Colonic mucosa (tissue), 4 donors: ENCODE measurements at regions not wholly inside any gene's neighbourhood (a gene's known extent, or its start where the extent isn't known, plus 50 kb on each side); places are given as distances from the start of the nearest gene placed in this dataset.

Experiments
- DNase-seq: peaks from one replicate; pipeline ENCODE4 v3.0.0-alpha.2; 2020
- H3K27ac ChIP-seq: fragments of 200-600 bp; one replicate; pipeline ENCODE4 v1.8.0; 2021
- H3K27me3 ChIP-seq: fragments of 200-600 bp; one replicate; pipeline ENCODE4 v1.8.0; 2021
- H3K36me3 ChIP-seq: fragments of 200-600 bp; one replicate; pipeline ENCODE4 v1.8.0; 2021
- H3K4me1 ChIP-seq: fragments of 200-600 bp; one replicate; pipeline ENCODE4 v1.8.0; 2021; ENCODE audit warnings: mild to moderate bottlenecking
- H3K4me3 ChIP-seq: fragments of 200-600 bp; one replicate; pipeline ENCODE4 v1.8.0; 2021
- H3K9ac ChIP-seq, 2 donors: one replicate each; pipeline ENCODE4 v1.7.0; 2013; ENCODE audit warnings: control low read depth in 2 of 2, low read depth in 2 of 2, low read length in 2 of 2
- H3K9me3 ChIP-seq: fragments of 200-600 bp; one replicate; pipeline ENCODE4 v1.8.0; 2021
- intact Hi-C: fragments of 100-400 bp; cut with DNase I; formaldehyde crosslinking; loops from one replicate; pipeline ENCODE4 v1.14.1; 2022
- TF ChIP-seq, protein P1 (sequence below): fragments of 200-600 bp; IDR thresholded peaks from one replicate; pipeline ENCODE4 v1.8.0; 2022; ENCODE audit warnings: antibody characterized with exemption, mild to moderate bottlenecking
- donor health status: healthy.
- donor health status: DM: no; HTN: no; CAD: no.
- donor health status: DM: no; HTN: no; CAD: no.

GRCh38 chr4:28386776-28387175, 1526.1 kb downstream of the STIM2 start:
- no peaks in the 10 kb centered on the region for H3K27me3 ChIP-seq
- H3K36me3 ChIP-seq: no peaks in the 10 kb centered on the region
- H3K9ac ChIP-seq: no peak overlapping the region
- intact Hi-C loops: no loop called here
- no peaks in the 10 kb centered on the region for H3K4me1 ChIP-seq
- DNase-seq: no peak
- H3K9me3 ChIP-seq: no peaks in the 10 kb centered on the region
- TF ChIP-seq, protein P1, sequence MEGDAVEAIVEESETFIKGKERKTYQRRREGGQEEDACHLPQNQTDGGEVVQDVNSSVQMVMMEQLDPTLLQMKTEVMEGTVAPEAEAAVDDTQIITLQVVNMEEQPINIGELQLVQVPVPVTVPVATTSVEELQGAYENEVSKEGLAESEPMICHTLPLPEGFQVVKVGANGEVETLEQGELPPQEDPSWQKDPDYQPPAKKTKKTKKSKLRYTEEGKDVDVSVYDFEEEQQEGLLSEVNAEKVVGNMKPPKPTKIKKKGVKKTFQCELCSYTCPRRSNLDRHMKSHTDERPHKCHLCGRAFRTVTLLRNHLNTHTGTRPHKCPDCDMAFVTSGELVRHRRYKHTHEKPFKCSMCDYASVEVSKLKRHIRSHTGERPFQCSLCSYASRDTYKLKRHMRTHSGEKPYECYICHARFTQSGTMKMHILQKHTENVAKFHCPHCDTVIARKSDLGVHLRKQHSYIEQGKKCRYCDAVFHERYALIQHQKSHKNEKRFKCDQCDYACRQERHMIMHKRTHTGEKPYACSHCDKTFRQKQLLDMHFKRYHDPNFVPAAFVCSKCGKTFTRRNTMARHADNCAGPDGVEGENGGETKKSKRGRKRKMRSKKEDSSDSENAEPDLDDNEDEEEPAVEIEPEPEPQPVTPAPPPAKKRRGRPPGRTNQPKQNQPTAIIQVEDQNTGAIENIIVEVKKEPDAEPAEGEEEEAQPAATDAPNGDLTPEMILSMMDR: no peak
- H3K27ac ChIP-seq: no peak overlapping the region
- H3K4me3 ChIP-seq: no peak overlapping the region

DNA sequence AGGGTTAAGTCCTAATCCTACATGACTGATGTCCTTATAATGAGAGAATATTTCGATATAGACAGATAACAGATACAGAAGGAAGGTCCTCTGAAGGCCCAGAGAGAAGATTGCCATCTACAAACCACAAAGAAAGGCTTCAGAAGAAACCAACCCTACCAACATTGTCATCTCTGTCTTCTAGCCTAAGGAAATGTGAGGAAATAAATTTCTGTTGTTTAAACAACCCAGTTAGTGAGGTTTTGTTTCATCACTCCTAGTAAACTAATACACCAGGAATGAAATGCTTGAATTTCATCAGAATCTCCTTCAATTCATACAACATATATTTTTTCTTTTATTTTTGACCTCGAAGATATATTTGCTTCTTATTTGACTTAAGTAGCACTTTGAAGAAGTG, 1527.8 kb downstream of the STIM2 start:
- no peak for DNase-seq
- no peak overlapping the region for H3K27ac ChIP-seq
- TF ChIP-seq, protein P1: no peak
- H3K4me3 ChIP-seq: no peak overlapping the region
- H3K36me3 ChIP-seq: no peaks in the 10 kb centered on the region
- no peaks in the 10 kb centered on the region for H3K27me3 ChIP-seq
- no peaks in the 10 kb centered on the region for H3K9me3 ChIP-seq
- no peak overlapping the region for H3K9ac ChIP-seq
- H3K4me1 ChIP-seq: no peaks in the 10 kb centered on the region
- intact Hi-C loops: no loop called here

DNA sequence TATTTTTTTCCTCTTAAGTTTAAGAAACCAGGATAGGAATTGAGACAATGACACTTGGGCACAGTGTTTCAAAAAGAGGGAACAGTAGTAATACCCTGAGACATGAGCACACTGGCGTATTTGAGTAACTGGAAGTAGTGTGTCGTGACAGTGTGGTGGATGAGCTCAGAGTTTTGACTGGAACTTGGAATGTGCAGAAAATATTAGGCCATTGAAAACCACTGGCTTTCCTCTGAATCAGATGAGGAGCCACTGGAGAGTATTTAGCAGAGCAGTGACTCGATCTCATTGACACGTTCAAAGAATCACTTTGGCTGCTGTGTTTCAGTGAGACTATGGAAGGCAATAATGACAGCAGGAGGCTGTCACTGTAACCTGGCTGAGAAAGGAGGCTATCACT, 1531.2 kb downstream of the STIM2 start:
- Histone ChIP-seq H3K4me1 (no peaks in the 10 kb centered on the region), H3K9me3 (no peaks in the 10 kb centered on the region), H3K4me3 (no peak overlapping the region), H3K27me3 (no peaks in the 10 kb centered on the region), H3K27ac (no peak overlapping the region), H3K36me3 (no peaks in the 10 kb centered on the region), H3K9ac (no peak overlapping the region)
- DNase-seq: no peak
- intact Hi-C loops: no loop called here
- TF ChIP-seq, protein P1: no peak

DNA sequence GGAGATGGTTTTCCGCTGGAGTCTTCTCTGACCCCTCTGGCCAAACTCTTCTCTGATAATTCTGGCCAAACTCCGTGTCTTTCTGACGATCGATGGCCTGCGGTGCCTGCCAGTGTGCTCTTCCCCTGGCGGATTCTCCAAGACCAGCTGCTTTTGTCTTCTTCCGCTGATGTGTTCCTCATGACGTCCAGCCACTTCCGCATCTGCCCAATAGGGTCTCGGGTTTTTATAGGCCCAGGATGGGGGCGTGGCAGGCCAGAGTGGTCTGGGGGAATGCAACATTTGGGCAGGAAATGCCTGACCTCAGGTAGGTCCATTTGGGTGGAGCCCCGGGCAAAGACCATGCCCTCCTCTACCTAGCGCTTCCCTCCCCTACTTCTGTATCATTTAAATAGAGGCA, 1542.1 kb downstream of the STIM2 start:
- H3K9me3 ChIP-seq: no peaks in the 10 kb centered on the region
- DNase-seq: no peak
- no peak overlapping the region for H3K27ac ChIP-seq

GRCh38 chr4:28421221-28421620, 1560.6 kb downstream of the STIM2 start:
- Histone ChIP-seq H3K36me3 (no peaks in the 10 kb centered on the region), H3K9ac (no peak overlapping the region), H3K27ac (no peak overlapping the region), H3K4me3 (no peak overlapping the region), H3K9me3 (no peaks in the 10 kb centered on the region), H3K27me3 (no peaks in the 10 kb centered on the region), H3K4me1 (no peaks in the 10 kb centered on the region)
- no peak for DNase-seq
- intact Hi-C loops: no loop called here
- TF ChIP-seq, protein P1: no peak

More for the DNA sequence above, 1542.1 kb downstream of the STIM2 start:
- TF ChIP-seq, protein P1: no peak
- Histone ChIP-seq H3K4me1 (no peaks in the 10 kb centered on the region), H3K9ac (no peak overlapping the region), H3K27me3 (no peaks in the 10 kb centered on the region), H3K36me3 (no peaks in the 10 kb centered on the region), H3K4me3 (no peak overlapping the region)
- intact Hi-C loops: no loop called here

DNA sequence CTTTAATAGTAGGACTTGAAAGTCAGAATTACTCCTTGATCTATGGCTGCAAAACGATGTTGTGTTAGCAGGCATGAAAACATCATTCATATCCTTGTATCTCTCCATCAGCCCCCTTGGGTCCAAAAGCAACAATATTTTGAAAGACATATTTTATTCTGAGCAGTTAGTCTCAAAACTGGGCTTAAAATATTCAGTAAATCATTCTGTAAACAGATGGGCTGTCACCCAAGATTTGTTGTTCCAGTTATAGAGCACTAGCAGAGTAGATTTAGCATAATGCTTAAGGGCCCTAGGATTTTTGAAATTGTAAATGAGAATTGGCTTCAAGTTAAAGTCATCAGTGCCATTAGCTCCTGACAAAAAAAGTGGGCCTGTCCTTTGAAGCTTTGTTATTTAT, 1565.6 kb downstream of the STIM2 start:
- Histone ChIP-seq H3K27ac (no peak overlapping the region), H3K9me3 (no peaks in the 10 kb centered on the region), H3K9ac (no peak overlapping the region), H3K4me3 (no peak overlapping the region), H3K36me3 (no peaks in the 10 kb centered on the region), H3K4me1 (no peaks in the 10 kb centered on the region), H3K27me3 (no peaks in the 10 kb centered on the region)
- no peak for DNase-seq
- intact Hi-C loops: no loop called here
- TF ChIP-seq, protein P1: no peak
